Mucosa of descending colon (tissue), 3 donors: ENCODE measurements at regions not wholly inside any gene's neighbourhood (a gene's known extent, or its start where the extent isn't known, plus 50 kb on each side); places are given as distances from the start of the nearest gene placed in this dataset.

Experiments
- ATAC-seq: fragments of 200-7000 bp; cut with Tn5 transposase; one replicate; pipeline ENCODE4 v1.9.1; 2020; ENCODE audit warnings: mild to moderate bottlenecking, moderate library complexity
- DNase-seq, 3 donors: peaks; one replicate each; pipeline ENCODE4 v3.0.0-alpha.2; 2020
- H3K36me3 ChIP-seq: fragments of 200-600 bp; one replicate; pipeline ENCODE4 v1.8.0; 2021; ENCODE audit warnings: low read depth, mild to moderate bottlenecking
- H3K4me1 ChIP-seq: fragments of 200-600 bp; one replicate; pipeline ENCODE4 v1.8.0; 2021; ENCODE audit warnings: low read depth, mild to moderate bottlenecking
- H3K4me3 ChIP-seq: fragments of 200-600 bp; one replicate; pipeline ENCODE4 v1.8.0; 2021; ENCODE audit warnings: mild to moderate bottlenecking
- H3K9me3 ChIP-seq: fragments of 200-600 bp; one replicate; pipeline ENCODE4 v1.8.0; 2021; ENCODE audit warnings: mild to moderate bottlenecking
- CTCF ChIP-seq: fragments of 200-600 bp; IDR thresholded peaks from one replicate; pipeline ENCODE4 v1.8.0; 2022; ENCODE audit warnings: antibody characterized with exemption, mild to moderate bottlenecking
- intact Hi-C, 2 donors: fragments of 100-400 bp; cut with DNase I in 1 of 2; cut with micrococcal nuclease in 1 of 2; formaldehyde crosslinking; loops; one replicate each; pipeline versions ENCODE4 v1.11.0 to v1.11.1; 2022; cut with DNase I, micrococcal nuclease
- donor health status: DM: no; HTN: no; CAD: no; lungs with moderate emphysema.
- donor health status: DM: no; HTN: no; CAD: no.
- donor health status: DM: no; HTN: yes; CAD: no.

GRCh38 chr3:81432456-81432855, 329.0 kb downstream of the GBE1 start:
- no peak for DNase-seq

GRCh38 chr3:81426826-81427577, 334.4 kb downstream of the GBE1 start:
- intact Hi-C loops, result no loop called here
- ATAC-seq (no peak), DNase-seq (no peak)
- H3K36me3 ChIP-seq, result no peaks in the 10 kb centered on the region
- no peak overlapping the region for H3K4me3 ChIP-seq
- no peaks in the 10 kb centered on the region for H3K9me3 ChIP-seq
- H3K4me1 ChIP-seq, result no peaks in the 10 kb centered on the region
- TF ChIP-seq CTCF, result no peak

More at GRCh38 chr3:81432456-81432855, 329.0 kb downstream of the GBE1 start:
- no peak for TF ChIP-seq CTCF
- no peaks in the 10 kb centered on the region for H3K9me3 ChIP-seq
- ATAC-seq, result no peak
- intact Hi-C loops, result no loop called here
- H3K36me3 ChIP-seq, result no peaks in the 10 kb centered on the region
- no peaks in the 10 kb centered on the region for H3K4me1 ChIP-seq
- no peak overlapping the region for H3K4me3 ChIP-seq

GRCh38 chr3:81425198-81425868, 336.1 kb downstream of the GBE1 start:
- ATAC-seq, result no peak
- TF ChIP-seq CTCF, result no peak
- no peak for DNase-seq
- Histone ChIP-seq H3K4me1 (no peaks in the 10 kb centered on the region), H3K4me3 (no peak overlapping the region), H3K9me3 (no peaks in the 10 kb centered on the region), H3K36me3 (no peaks in the 10 kb centered on the region)
- intact Hi-C loops, result no loop called here

GRCh38 chr3:81419228-81419627, 342.2 kb downstream of the GBE1 start:
- Histone ChIP-seq H3K4me3 (no peak overlapping the region), H3K4me1 (no peaks in the 10 kb centered on the region), H3K9me3 (no peaks in the 10 kb centered on the region), H3K36me3 (no peaks in the 10 kb centered on the region)
- no peak for TF ChIP-seq CTCF
- DNase-seq (no peak), ATAC-seq (no peak)
- intact Hi-C loops, result no loop called here

GRCh38 chr3:81416812-81417211, 344.6 kb downstream of the GBE1 start:
- Histone ChIP-seq H3K9me3 (no peaks in the 10 kb centered on the region), H3K4me1 (no peaks in the 10 kb centered on the region), H3K4me3 (no peak overlapping the region), H3K36me3 (no peaks in the 10 kb centered on the region)
- no peak for TF ChIP-seq CTCF
- no peak for DNase-seq
- intact Hi-C loops, result no loop called here
- no peak for ATAC-seq
